ENCODE measurements at regions not wholly inside any gene's neighbourhood (a gene's known extent, or its start where the extent isn't known, plus 50 kb on each side); places are given as distances from the start of the nearest gene placed in this dataset.

GRCh38 chr6:67353861-67354260 lies 1281.2 kb upstream of the ADGRB3 start:
- TF ChIP-seq SUZ12 (IDR thresholded peaks at IDR 0.05): no peak
- no peak for TF ChIP-seq FOXK2 (IDR thresholded peaks at IDR 0.05)
- TF ChIP-seq NFRKB (IDR thresholded peaks at IDR 0.05): no peak
- no peak for TF ChIP-seq BHLHE40 (IDR thresholded peaks at IDR 0.05; ENCODE audit: borderline replicate concordance)
- no peak for TF ChIP-seq CTBP1 (IDR thresholded peaks at IDR 0.05; ENCODE audit: borderline replicate concordance)
- TF ChIP-seq FOXM1 (IDR thresholded peaks at IDR 0.05; ENCODE audit: borderline replicate concordance): no peak
- TF ChIP-seq ELF4 (IDR thresholded peaks at IDR 0.05): no peak
- no peak for TF ChIP-seq SP1 (IDR thresholded peaks at IDR 0.05)
